BJ (cell line): ENCODE measurements at regions not wholly inside any gene's neighbourhood (a gene's known extent, or its start where the extent isn't known, plus 50 kb on each side); places are given as distances from the start of the nearest gene placed in this dataset.

ENCODE experiments used
- CTCF ChIA-PET: fragments of 350-600 bp; formaldehyde crosslinking; extraction: SDS; loops from one replicate; lab custom pipeline; 2021; ENCODE audit warnings: antibody characterized with exemption, inconsistent platforms; lab: Yijun Ruan, JAX
- POLR2A ChIA-PET: fragments of 300-600 bp; sonication (Branson Sonifier 250); formaldehyde crosslinking; extraction: SDS; loops from one replicate; lab custom pipeline; 2021; ENCODE audit warnings: antibody characterized with exemption; lab: Charles Lee
- DNase-seq: peaks from one replicate; pipeline ENCODE4 v3.0.0-alpha.2; 2011; ENCODE audit warnings: low read depth
- H3K27me3 ChIP-seq: 2 replicates; pipeline ENCODE4 v1.6.0; 2011; ENCODE audit warnings: low read length; ENCODE audit not compliant: control insufficient read depth, insufficient read depth
- H3K36me3 ChIP-seq: 2 replicates; pipeline ENCODE4 v1.5.1; 2011; ENCODE audit warnings: low read length; ENCODE audit not compliant: control insufficient read depth, insufficient read depth
- H3K4me3 ChIP-seq: 2 replicates; pipeline ENCODE4 v1.5.1; 2011; ENCODE audit warnings: low read depth, mild to moderate bottlenecking, control low read depth, low read length
- TF ChIP-seq, protein P1 (sequence below): IDR thresholded peaks from 2 replicates; pipeline ENCODE4 v1.5.1; 2011; ENCODE audit warnings: low read depth, mild to moderate bottlenecking, control low read depth, inconsistent platforms, low read length, moderate library complexity; ENCODE audit not compliant: insufficient read depth

DNA sequence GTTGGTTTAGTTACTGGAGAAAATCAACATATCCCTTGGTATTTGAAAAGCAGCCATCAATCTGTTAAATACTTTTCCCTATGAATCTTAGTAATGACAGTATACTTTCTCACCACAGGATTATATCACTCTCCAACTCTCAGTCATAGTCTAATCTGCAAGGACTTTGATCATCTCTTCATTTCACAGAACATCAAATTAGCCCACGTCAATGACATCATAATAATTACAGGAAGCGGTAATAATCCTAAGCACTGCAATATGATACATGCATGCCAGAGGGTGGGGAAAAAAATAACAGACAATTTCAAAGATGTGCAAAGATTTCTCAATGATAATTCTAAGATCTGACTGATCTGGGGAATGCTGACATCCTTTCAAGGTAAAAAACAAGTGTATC is 404.1 kb downstream of the GPM6A start:
- TF ChIP-seq, protein P1, sequence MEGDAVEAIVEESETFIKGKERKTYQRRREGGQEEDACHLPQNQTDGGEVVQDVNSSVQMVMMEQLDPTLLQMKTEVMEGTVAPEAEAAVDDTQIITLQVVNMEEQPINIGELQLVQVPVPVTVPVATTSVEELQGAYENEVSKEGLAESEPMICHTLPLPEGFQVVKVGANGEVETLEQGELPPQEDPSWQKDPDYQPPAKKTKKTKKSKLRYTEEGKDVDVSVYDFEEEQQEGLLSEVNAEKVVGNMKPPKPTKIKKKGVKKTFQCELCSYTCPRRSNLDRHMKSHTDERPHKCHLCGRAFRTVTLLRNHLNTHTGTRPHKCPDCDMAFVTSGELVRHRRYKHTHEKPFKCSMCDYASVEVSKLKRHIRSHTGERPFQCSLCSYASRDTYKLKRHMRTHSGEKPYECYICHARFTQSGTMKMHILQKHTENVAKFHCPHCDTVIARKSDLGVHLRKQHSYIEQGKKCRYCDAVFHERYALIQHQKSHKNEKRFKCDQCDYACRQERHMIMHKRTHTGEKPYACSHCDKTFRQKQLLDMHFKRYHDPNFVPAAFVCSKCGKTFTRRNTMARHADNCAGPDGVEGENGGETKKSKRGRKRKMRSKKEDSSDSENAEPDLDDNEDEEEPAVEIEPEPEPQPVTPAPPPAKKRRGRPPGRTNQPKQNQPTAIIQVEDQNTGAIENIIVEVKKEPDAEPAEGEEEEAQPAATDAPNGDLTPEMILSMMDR, result no peak
- ChIA-PET CTCF (no interaction called here), POLR2A (no interaction called here)
- Histone ChIP-seq H3K4me3 (no peak overlapping the region), H3K36me3 (no peaks in the 10 kb centered on the region), H3K27me3 (no peaks in the 10 kb centered on the region)
- DNase-seq, result no peak

DNA sequence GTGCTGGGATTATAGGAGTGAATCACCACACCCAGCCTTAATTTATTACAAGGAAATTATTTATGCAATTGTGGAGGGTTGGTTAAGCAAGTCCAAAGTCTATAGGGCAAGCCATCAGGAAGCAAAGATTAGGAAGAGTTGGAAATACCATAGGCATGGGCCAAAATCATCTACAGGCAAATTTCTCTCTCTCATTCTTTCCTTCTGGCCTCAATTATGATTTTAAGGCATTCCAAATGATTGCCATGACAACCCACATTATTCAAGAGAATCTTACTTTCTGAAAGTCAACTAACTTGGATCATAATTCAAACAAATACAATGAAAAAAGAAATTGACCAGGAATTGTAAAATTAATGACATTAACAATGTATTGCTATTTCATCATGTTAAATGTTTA is 400.8 kb downstream of the GPM6A start:
- Histone ChIP-seq H3K36me3 (no peaks in the 10 kb centered on the region), H3K27me3 (no peaks in the 10 kb centered on the region), H3K4me3 (no peak overlapping the region)
- DNase-seq, result no peak
- CTCF ChIA-PET, result no interaction called here
- POLR2A ChIA-PET, result no interaction called here
- TF ChIP-seq, protein P1, result no peak

DNA sequence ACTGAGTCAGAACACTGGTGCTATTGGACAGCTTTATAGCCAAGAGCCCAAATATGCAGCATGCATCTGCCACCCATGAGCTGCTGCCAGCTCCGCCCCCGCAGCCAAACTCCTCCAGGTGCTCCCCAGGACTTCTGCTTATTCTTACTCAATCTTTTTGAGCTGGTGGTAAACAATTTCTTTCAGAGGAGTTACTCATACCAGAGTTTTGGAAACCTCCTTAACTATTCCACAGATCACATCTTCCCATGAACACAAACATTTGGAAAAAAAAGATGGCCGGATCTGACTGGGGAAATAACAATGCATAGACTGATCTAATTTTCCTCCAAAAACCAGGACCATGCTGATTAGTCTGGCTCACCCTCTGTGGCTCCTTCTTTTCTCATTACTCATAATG is 399.9 kb downstream of the GPM6A start:
- ChIA-PET POLR2A (no interaction called here), CTCF (no interaction called here)
- DNase-seq, result peak; percentile 20
- Histone ChIP-seq H3K36me3 (no peaks in the 10 kb centered on the region), H3K27me3 (no peaks in the 10 kb centered on the region), H3K4me3 (no peak overlapping the region)
- TF ChIP-seq, protein P1, result no peak

DNA sequence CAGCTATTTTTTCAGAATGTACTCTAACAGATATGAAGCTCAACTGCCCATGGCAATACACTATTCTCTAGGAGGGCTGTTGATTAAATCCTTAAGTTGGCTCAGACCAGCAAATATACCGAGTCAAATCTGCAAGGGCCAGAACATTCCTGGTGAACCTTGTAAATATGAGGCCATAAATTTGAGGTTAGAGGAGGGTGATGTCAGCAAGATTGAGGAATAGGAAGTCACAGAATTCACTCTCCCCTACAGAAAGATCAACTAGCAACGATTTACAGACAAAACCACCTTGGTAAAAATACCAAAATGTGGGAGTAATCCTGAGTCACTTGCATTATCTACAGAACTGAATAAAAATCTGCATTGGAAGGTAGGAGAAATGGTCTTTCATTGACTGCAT is 399.3 kb downstream of the GPM6A start:
- peak; percentile 74 for DNase-seq
- Histone ChIP-seq H3K4me3 (no peak overlapping the region), H3K27me3 (no peaks in the 10 kb centered on the region), H3K36me3 (no peaks in the 10 kb centered on the region)
- POLR2A ChIA-PET, result no interaction called here
- TF ChIP-seq, protein P1, result no peak
- CTCF ChIA-PET, result no interaction called here

DNA sequence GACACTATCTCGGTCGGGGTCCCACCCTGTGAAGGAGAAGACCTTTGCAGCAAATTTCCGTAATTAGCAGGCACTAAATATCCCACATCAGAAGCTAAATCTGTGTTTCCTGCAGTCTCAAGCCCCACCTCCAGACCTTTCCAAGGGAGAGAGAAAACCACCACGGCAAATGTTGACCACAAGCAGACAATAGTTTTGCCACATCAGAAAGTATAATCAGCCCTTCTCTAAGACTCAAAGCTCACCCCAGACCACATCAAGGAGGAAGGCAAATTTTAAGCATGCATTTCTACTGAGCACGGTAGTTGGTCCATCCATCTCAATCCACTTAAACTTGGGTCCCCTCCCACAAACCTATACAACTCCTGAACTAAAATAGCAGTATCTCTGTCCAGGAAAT is 398.5 kb downstream of the GPM6A start:
- Histone ChIP-seq H3K27me3 (no peaks in the 10 kb centered on the region), H3K4me3 (no peak overlapping the region), H3K36me3 (no peaks in the 10 kb centered on the region)
- CTCF ChIA-PET, result no interaction called here
- POLR2A ChIA-PET, result no interaction called here
- DNase-seq, result no peak
- TF ChIP-seq, protein P1, result no peak
